22Rv1 (cell line): ENCODE measurements at regions not wholly inside any gene's neighbourhood (a gene's known extent, or its start where the extent isn't known, plus 50 kb on each side); places are given as distances from the start of the nearest gene placed in this dataset.

Experiments used
- ZFX ChIP-seq: fragments of 450-650 bp; IDR thresholded peaks from 2 replicates; pipeline ENCODE4 v1.6.1; 2017; ENCODE audit warnings: antibody characterized with exemption, borderline replicate concordance
- TF ChIP-seq, protein P1 (sequence below): fragments of 450-650 bp; IDR thresholded peaks from 2 replicates; pipeline ENCODE4 v1.5.1; 2017; ENCODE audit warnings: mild to moderate bottlenecking

DNA sequence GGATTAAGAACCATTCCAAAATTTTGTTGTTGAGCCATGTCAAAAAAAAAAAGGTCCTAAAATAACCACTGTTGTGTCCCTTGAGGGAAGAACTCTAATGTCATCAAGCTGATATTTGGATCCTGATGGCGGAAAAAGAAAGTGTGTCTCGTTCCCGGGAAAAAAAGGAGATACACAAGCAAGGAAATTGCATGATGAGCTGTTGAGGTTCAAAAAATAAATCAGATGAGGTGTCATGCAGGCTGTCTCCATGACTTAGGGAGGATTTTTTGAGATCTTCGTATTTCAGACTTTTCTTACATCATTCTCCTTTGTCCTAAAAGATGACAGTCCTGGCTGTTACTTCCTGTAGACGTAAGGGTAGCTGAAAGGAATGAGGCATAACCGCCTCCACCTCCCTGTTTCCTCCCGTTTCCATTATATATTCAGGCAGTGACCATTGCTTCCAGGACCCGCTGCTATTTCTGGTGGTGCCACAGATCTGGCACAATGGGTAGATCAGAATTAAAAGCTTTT, 117.3 kb upstream of the TNFAIP3 start:
- TF ChIP-seq, protein P1, sequence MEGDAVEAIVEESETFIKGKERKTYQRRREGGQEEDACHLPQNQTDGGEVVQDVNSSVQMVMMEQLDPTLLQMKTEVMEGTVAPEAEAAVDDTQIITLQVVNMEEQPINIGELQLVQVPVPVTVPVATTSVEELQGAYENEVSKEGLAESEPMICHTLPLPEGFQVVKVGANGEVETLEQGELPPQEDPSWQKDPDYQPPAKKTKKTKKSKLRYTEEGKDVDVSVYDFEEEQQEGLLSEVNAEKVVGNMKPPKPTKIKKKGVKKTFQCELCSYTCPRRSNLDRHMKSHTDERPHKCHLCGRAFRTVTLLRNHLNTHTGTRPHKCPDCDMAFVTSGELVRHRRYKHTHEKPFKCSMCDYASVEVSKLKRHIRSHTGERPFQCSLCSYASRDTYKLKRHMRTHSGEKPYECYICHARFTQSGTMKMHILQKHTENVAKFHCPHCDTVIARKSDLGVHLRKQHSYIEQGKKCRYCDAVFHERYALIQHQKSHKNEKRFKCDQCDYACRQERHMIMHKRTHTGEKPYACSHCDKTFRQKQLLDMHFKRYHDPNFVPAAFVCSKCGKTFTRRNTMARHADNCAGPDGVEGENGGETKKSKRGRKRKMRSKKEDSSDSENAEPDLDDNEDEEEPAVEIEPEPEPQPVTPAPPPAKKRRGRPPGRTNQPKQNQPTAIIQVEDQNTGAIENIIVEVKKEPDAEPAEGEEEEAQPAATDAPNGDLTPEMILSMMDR: no peak
- TF ChIP-seq ZFX: no peak
